Peyer's patch (tissue), 4 donors: ENCODE measurements at regions not wholly inside any gene's neighbourhood (a gene's known extent, or its start where the extent isn't known, plus 50 kb on each side); places are given as distances from the start of the nearest gene placed in this dataset.

Experiments used
- POLR2A ChIP-seq, 2 donors: fragments of 450-650 bp; IDR thresholded peaks; one replicate each; pipeline ENCODE4 v1.5.1; 2017; ENCODE audit warnings: antibody characterized with exemption in 2 of 2, mild to moderate bottlenecking in 2 of 2, moderate library complexity in 2 of 2
- TF ChIP-seq, protein P1 (sequence below), 6 experiments: fragments of 450-650 bp in 4 of 6; fragments of 200-600 bp in 2 of 6; sonication (generic) in 1 of 6; IDR thresholded peaks; one replicate each; pipeline ENCODE4 v1.5.1; 2017 to 2019; ENCODE audit warnings: antibody characterized with exemption in 6 of 6, mild to moderate bottlenecking in 3 of 6, moderate library complexity in 1 of 6

DNA sequence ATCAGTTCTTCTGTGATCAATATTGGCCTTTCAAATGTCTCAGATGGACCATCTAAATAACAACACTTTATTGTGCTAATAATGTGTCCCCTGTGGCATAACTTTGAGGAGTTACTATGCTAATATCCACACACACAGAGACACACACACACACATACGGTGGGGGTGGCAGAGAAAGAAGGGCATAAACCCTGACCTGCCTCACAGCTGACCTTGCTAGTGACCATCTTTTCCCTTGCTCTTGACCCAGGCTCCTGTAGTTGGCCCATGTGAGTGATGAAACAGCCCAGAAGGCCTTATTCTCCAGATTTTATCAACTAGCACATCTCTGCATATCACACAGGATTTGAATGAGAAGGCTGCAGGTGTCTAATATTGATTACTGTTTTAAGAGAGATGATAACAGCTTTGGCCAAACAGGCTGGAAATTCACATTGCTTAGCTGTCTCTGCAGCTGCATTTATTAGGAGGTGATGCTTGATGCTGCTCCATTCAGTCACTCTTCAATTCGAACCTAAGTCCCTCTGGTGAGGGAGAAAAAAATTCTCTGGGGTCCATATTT is 176.4 kb downstream of the ACTR3 start:
- TF ChIP-seq POLR2A (IDR thresholded peaks at IDR 0.05) = no peak
- TF ChIP-seq, protein P1, sequence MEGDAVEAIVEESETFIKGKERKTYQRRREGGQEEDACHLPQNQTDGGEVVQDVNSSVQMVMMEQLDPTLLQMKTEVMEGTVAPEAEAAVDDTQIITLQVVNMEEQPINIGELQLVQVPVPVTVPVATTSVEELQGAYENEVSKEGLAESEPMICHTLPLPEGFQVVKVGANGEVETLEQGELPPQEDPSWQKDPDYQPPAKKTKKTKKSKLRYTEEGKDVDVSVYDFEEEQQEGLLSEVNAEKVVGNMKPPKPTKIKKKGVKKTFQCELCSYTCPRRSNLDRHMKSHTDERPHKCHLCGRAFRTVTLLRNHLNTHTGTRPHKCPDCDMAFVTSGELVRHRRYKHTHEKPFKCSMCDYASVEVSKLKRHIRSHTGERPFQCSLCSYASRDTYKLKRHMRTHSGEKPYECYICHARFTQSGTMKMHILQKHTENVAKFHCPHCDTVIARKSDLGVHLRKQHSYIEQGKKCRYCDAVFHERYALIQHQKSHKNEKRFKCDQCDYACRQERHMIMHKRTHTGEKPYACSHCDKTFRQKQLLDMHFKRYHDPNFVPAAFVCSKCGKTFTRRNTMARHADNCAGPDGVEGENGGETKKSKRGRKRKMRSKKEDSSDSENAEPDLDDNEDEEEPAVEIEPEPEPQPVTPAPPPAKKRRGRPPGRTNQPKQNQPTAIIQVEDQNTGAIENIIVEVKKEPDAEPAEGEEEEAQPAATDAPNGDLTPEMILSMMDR (IDR thresholded peaks at IDR 0.05) = no peak
